ENCODE measurements at regions not wholly inside any gene's neighbourhood (a gene's known extent, or its start where the extent isn't known, plus 50 kb on each side); places are given as distances from the start of the nearest gene placed in this dataset.

DNA sequence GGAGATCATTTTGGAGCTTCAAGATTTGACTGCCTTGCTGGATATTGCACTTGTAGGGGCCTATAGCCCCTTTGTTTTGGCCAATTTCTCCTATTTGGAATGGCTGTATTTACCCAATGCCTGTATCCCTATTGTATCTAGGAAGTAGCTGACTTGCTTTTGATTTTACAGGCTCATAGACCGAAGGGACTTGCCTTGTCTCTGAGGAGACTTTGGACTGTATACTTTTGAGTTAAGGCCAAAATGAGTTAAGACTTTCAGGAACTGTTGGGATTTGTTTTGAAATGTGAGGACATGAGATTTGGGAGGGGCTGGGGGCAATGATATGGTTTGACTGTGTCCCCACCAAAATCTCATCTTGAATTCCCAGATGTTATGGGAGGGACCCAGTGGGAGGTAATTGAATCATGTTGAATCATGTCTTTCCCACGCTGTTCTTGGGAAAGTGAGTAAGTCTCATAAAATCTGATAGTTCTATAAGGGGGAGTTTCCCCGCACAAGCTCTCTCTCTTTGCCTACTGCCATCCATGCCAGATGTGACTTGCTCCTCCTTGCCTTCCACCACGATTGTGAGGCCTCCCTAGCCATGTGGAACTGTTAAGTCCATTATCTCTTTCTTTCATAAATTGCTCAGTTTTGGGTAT lies 276.1 kb downstream of the LMX1A start:
- no peak overlapping the region for H3K4me3 ChIP-seq
- no peaks in the 10 kb centered on the region for H3K9me3 ChIP-seq
- no peaks in the 10 kb centered on the region for H3K27me3 ChIP-seq
- intact Hi-C loops (cut with DNase I), result no loop called here
- no peak for DNase-seq
- TF ChIP-seq POLR2A (IDR thresholded peaks at IDR 0.05) (no peak), EP300 (IDR thresholded peaks at IDR 0.05) (no peak)
- TF ChIP-seq, protein P1, sequence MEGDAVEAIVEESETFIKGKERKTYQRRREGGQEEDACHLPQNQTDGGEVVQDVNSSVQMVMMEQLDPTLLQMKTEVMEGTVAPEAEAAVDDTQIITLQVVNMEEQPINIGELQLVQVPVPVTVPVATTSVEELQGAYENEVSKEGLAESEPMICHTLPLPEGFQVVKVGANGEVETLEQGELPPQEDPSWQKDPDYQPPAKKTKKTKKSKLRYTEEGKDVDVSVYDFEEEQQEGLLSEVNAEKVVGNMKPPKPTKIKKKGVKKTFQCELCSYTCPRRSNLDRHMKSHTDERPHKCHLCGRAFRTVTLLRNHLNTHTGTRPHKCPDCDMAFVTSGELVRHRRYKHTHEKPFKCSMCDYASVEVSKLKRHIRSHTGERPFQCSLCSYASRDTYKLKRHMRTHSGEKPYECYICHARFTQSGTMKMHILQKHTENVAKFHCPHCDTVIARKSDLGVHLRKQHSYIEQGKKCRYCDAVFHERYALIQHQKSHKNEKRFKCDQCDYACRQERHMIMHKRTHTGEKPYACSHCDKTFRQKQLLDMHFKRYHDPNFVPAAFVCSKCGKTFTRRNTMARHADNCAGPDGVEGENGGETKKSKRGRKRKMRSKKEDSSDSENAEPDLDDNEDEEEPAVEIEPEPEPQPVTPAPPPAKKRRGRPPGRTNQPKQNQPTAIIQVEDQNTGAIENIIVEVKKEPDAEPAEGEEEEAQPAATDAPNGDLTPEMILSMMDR (IDR thresholded peaks at IDR 0.05), result no peak
- WGBS, 3 donors, result 51 to 57% (median 55%) methylated on average over 4 of the region's 4 CpGs
- no peak overlapping the region for H3K27ac ChIP-seq
- no peaks in the 10 kb centered on the region for H3K36me3 ChIP-seq
- H3K4me1 ChIP-seq (ENCODE audit: insufficient read depth), result no peaks in the 10 kb centered on the region

DNA sequence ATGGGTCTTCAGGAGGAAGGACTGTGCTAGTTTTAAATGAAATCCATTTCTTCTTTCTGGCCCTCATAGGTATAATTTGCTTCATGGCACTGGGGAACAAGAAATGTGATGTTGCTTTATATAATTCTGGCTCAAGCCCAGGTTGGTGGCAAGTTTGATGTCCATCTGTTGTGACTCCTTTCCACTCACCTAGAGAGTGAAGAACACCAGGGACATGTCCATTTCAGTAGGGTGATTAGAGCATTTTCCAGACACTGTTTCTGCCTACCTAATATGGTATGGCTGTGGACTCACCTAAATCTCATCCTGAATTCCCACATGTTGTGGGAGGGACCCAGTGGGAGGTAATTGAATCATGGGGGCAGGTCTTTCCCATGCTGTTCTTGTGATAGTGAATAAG lies 278.1 kb downstream of the LMX1A start:
- H3K4me1 ChIP-seq (ENCODE audit: insufficient read depth), result no peaks in the 10 kb centered on the region
- H3K4me3 ChIP-seq, result no peak overlapping the region
- no peaks in the 10 kb centered on the region for H3K27me3 ChIP-seq
- TF ChIP-seq EP300 (IDR thresholded peaks at IDR 0.05) (no peak), POLR2A (IDR thresholded peaks at IDR 0.05) (no peak)
- TF ChIP-seq, protein P1 (IDR thresholded peaks at IDR 0.05), result no peak
- no peaks in the 10 kb centered on the region for H3K36me3 ChIP-seq
- no peaks in the 10 kb centered on the region for H3K9me3 ChIP-seq
- H3K27ac ChIP-seq, result no peak overlapping the region
- no peak for DNase-seq
- intact Hi-C loops (cut with DNase I), result loop anchor here in 1 of 4 donors (10.0 kb wide), 1 partner anchor 1554 kb away; no protein-coding TSS in a partner anchor

DNA sequence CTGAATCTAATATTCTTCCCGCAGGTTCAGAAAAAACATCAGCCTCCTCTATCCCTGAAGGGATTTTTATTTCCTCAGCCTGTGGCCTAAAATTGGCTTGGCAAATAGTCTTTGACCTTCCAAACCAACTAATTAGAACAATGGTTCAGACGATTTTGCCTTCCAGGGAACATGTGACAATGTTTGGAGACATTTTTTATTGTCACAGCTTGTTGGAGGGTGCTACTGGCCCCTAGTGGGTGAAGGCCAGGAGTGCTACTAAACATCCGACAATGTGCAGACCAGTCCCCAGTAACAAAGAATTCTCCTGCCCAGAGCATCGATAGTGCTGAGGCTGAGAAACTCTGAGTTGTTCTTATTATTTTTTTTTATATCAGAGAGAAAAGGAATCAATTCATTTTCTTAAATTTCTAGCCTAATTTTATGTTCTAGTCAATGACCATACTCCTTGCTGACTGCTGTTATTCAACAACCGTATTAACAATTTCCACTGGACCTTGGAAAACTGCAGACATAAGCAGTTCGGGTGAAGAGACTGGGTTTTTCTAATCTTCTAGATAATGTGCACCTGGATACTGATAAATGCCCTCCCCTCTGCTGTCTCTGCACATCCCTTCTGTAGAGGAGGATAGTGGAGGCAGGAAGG lies 280.7 kb downstream of the LMX1A start:
- no peaks in the 10 kb centered on the region for H3K9me3 ChIP-seq
- H3K27me3 ChIP-seq, result no peaks in the 10 kb centered on the region
- H3K27ac ChIP-seq, result no peak overlapping the region
- no peak for DNase-seq
- intact Hi-C loops (cut with DNase I), result loop anchor here in 1 of 4 donors (10.0 kb wide), 1 partner anchor 1551 kb away; no protein-coding TSS in a partner anchor
- H3K4me3 ChIP-seq, result no peak overlapping the region
- H3K36me3 ChIP-seq, result no peaks in the 10 kb centered on the region
- WGBS, 3 donors, result 43 to 53% (median 43%) methylated on average over 6 of the region's 6 CpGs
- no peaks in the 10 kb centered on the region for H3K4me1 ChIP-seq (ENCODE audit: insufficient read depth)
- TF ChIP-seq POLR2A (IDR thresholded peaks at IDR 0.05), result no peak
- TF ChIP-seq, protein P1 (IDR thresholded peaks at IDR 0.05), result peak in 2 of 3 donors; percentile 16 to 22

DNA sequence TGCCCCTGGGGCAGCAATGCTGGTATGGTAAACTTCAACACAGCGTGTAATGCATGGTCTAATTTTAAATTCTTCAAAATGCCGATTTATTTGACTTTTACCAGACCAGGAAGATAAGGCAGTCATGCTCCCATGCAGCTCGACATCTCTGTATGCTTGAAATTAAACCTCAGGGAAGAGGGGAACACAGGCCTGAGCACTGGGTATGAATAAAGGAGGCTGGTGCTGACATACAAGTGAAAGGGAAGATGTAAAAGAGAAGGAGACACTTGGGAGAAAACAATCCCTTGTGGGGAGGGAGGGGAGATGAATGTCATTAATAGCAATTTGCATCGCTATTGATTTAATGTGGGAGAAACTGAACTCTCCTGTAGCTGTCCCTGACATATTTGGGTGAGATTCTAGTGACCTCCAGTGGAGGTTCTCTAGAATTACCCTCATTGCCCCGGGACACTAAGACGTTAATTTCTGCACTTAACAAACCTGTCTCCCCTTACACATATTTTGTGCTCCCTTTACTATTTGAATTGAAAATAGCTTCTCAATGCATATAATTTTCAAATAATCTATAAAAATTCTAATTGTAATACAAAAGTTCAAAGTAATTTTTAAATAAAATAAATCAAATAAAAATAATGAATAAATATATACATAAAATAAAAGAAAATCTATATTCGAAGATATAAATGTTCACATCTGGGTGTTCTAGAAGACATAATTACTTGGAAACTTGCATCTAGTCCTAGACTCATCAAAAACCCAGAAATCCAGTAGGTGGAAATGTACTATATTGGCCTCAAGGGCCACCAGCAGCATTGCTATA lies 283.1 kb downstream of the LMX1A start:
- H3K4me1 ChIP-seq (ENCODE audit: insufficient read depth), result no peaks in the 10 kb centered on the region
- TF ChIP-seq POLR2A (IDR thresholded peaks at IDR 0.05), result no peak
- TF ChIP-seq, protein P1 (IDR thresholded peaks at IDR 0.05), result peak; percentile 53 to 64 (median 59)
- intact Hi-C loops (cut with DNase I), result loop anchor here in 2 of 4 donors (5.0 to 10.0 kb wide), 2 partner anchors 286 to 1549 kb away; no protein-coding TSS in a partner anchor
- no peak overlapping the region for H3K27ac ChIP-seq
- H3K4me3 ChIP-seq, result no peak overlapping the region
- H3K9me3 ChIP-seq, result no peaks in the 10 kb centered on the region
- no peaks in the 10 kb centered on the region for H3K36me3 ChIP-seq
- no peak for DNase-seq
- 30 to 31% (median 30%) methylated on average over 7 of the region's 7 CpGs for WGBS, 3 donors
- no peaks in the 10 kb centered on the region for H3K27me3 ChIP-seq
